Suppressor macrophage treated with lipopolysaccharide for 1 hour (primary cell): ENCODE measurements at regions not wholly inside any gene's neighbourhood (a gene's known extent, or its start where the extent isn't known, plus 50 kb on each side); places are given as distances from the start of the nearest gene placed in this dataset.

ENCODE experiments used
- DNase-seq, 3 donors: peaks; one replicate each; pipeline ENCODE4 v3.0.0-alpha.2; 2020 to 2022

GRCh38 chr5:3891113-3891512 lies 295.5 kb downstream of the IRX1 start:
- DNase-seq = no peak

GRCh38 chr5:3893527-3893926 lies 297.9 kb downstream of the IRX1 start:
- DNase-seq = no peak

- no peak for DNase-seq
Measured at GRCh38 chr5:3893975-3894374, 298.3 kb downstream of the IRX1 start.

GRCh38 chr5:3896098-3896497 lies 300.5 kb downstream of the IRX1 start:
- no peak for DNase-seq

GRCh38 chr5:3899093-3899492 lies 303.5 kb downstream of the IRX1 start:
- no peak for DNase-seq

GRCh38 chr5:3904584-3904983 lies 309.0 kb downstream of the IRX1 start:
- DNase-seq = no peak

- no peak for DNase-seq
Measured at GRCh38 chr5:3905031-3905430, 309.4 kb downstream of the IRX1 start.

- no peak for DNase-seq
Measured at GRCh38 chr5:3905521-3905920, 309.9 kb downstream of the IRX1 start.

- DNase-seq = no peak
Measured at GRCh38 chr5:3911111-3911510, 315.5 kb downstream of the IRX1 start.

GRCh38 chr5:3911773-3912172 lies 316.1 kb downstream of the IRX1 start:
- no peak for DNase-seq

GRCh38 chr5:3912790-3913189 lies 317.2 kb downstream of the IRX1 start:
- no peak for DNase-seq

GRCh38 chr5:3913279-3913678 lies 317.6 kb downstream of the IRX1 start:
- DNase-seq = no peak

GRCh38 chr5:3925022-3925421 lies 329.4 kb downstream of the IRX1 start:
- no peak for DNase-seq

GRCh38 chr5:3925935-3926334 lies 330.3 kb downstream of the IRX1 start:
- DNase-seq = no peak

GRCh38 chr5:3929799-3930198 lies 334.2 kb downstream of the IRX1 start:
- no peak for DNase-seq

- DNase-seq = no peak
Measured at GRCh38 chr5:3931976-3932375, 336.3 kb downstream of the IRX1 start.

- no peak for DNase-seq
Measured at GRCh38 chr5:3933536-3933935, 337.9 kb downstream of the IRX1 start.

- DNase-seq = no peak
Measured at GRCh38 chr5:3933966-3934365, 338.3 kb downstream of the IRX1 start.

- peak in 1 of 3 donors; percentile 19 for DNase-seq
Measured at GRCh38 chr5:3943859-3944258, 348.2 kb downstream of the IRX1 start.

GRCh38 chr5:3944930-3945329 lies 349.3 kb downstream of the IRX1 start:
- DNase-seq = no peak

GRCh38 chr5:3948838-3949237 lies 353.2 kb downstream of the IRX1 start:
- DNase-seq = no peak

- DNase-seq = no peak
Measured at GRCh38 chr5:3954199-3954598, 358.6 kb downstream of the IRX1 start.

- DNase-seq = no peak
Measured at GRCh38 chr5:3954633-3955032, 359.0 kb downstream of the IRX1 start.

GRCh38 chr5:3957658-3958057 lies 362.0 kb downstream of the IRX1 start:
- no peak for DNase-seq

- DNase-seq = no peak
Measured at GRCh38 chr5:3958389-3958788, 362.8 kb downstream of the IRX1 start.

- no peak for DNase-seq
Measured at GRCh38 chr5:3962113-3962512, 366.5 kb downstream of the IRX1 start.
